Hematopoietic multipotent progenitor cell treated with erythropoietin and hydrocortisone succinate and interleukin-3 and kit ligand, for 17 days (in vitro differentiated cells): ENCODE measurements at regions not wholly inside any gene's neighbourhood (a gene's known extent, or its start where the extent isn't known, plus 50 kb on each side); places are given as distances from the start of the nearest gene placed in this dataset.

Source experiments
- DNase-seq: peaks from one replicate; pipeline ENCODE4 v3.0.0-alpha.2; 2015; ENCODE audit warnings: low spot score

- no peak for DNase-seq
Measured at GRCh38 chr1:30048905-30049304, 674.5 kb downstream of the MATN1 start.

GRCh38 chr1:30047576-30047975, 675.8 kb downstream of the MATN1 start:
- DNase-seq: no peak

DNA sequence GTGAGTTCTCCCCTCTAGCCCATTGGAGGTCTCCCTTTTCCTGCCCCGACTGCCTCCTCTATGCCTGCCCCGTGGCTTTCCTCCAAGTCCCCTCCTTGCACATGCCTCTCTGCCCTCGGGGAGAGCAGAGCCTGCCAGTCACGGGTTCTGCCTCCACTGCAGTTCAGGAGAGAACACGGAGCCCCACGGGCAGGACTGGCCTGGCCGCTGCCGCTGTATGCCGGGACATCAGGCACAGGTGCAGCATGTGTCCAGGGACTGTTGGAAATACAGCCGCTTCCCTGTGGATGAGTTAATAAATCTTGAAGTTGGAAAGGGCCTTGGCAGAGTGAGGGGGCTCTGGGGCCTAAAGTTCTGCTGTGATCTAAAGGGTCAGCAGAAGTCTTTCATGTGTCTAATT, 676.6 kb downstream of the MATN1 start:
- DNase-seq: no peak

- DNase-seq: no peak
Measured at GRCh38 chr1:30045304-30046090, 677.9 kb downstream of the MATN1 start.

DNA sequence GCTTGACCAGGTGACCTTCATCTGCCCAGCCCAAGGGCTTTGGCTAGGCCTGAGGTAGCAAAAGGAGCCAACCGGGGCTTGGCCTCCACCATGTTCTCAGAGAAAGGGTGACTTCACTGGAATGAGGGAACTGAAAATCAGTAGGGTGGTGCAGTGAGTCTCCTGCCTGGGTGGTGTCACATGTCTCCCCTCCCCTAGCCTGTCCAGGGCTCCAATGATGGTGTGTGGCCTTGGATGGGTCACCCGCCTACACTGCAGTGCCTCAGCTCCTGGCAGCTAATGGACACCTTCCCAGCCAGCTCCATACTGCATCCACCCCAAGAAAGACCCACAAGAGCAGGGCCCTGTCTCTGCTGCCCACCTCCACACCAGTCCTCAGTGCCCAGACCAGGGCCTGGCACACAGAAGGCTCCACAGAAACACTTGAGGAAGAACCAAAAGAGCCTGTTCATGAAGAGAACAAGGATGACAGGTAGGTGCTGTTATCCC, 678.7 kb downstream of the MATN1 start:
- no peak for DNase-seq

DNA sequence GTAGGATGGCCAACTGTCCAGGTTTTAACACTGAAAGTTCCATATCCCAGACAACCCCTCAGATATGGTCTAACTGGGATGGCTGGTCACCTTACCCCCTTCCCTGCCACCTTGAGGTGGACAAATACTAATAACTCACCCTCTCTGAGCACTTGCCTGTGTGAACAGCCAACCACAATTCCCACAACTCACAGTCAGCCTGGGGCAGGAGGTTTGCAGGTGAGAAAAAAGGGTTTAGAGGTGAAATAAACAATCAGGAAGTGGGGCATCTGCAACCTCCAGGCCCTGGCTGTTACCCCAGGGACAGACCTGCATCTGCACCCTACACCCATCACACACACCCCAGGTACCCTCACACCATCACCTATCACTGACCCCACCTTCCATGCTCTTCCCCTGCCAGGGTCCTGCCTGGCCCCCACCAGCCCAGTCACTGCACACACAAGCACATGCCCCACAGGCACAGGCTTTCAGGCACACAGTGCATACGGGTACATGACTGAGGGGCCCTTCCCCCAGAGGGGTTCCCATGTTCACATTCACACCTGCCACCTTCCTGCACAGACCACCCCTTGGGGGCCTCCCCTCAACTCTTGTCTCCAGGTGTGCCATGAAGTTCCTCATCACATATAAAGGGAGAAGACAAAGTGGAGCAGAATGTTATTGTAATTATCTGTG, 679.5 kb downstream of the MATN1 start:
- DNase-seq: no peak

DNA sequence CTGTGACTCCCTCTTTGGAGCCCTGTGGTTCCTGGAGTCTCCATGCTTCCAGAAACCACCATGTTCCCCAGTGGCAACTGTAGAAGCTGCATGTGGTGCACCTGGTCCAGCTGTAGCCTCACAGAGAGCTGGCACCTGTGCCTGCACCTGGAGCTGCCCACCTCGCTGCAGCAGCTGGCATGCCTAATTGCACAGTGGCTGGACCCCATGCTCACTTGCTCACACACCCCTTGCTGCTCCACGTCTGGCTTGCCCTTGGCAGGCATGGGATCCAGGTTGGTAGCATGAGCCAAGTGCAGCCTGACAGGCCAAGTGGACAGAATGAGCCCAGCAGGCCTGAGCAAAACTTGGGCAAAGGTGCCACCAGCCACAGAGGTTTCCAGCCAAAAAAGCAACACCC, 680.1 kb downstream of the MATN1 start:
- DNase-seq: no peak

DNA sequence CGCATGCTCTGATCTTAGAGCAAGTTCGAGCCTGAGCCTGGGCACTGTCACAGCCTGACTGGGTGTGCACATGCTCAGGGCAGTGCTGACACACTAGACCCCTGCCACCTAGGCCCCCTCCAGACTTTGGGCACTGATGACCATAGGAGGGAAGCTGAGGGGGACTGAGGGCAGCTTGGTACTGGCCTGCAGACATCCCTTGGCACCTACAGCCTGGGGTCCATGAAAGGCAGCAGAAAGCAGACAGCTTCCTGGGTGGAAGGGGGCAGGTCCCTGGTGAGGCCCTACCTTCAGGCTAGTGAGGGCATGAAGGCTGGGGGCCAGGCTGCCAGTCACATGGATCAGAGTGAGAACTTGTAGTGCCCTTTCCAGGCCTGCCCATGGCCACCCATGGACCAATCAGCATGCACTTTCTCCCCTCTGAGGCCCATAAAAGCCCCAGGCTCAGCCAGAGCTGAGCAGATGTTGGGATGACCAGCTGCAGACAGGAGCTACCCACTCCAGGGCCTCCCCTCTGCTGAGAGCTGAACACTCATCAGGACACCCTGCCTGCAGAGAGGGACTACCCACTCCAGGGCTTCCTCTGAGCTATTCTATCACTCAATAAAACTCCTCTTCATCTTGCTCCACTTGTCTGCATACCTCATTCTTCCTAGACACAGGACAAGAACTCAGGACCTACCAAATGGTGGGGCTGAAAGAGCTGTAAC, 680.8 kb downstream of the MATN1 start:
- no peak for DNase-seq

GRCh38 chr1:30041741-30042437, 681.5 kb downstream of the MATN1 start:
- DNase-seq: no peak

- DNase-seq: no peak
Measured at GRCh38 chr1:30040081-30041019, 683.0 kb downstream of the MATN1 start.

GRCh38 chr1:30039354-30040080, 683.9 kb downstream of the MATN1 start:
- no peak for DNase-seq

- no peak for DNase-seq
Measured at GRCh38 chr1:30038134-30039025, 685.0 kb downstream of the MATN1 start.

GRCh38 chr1:30037251-30038118, 685.9 kb downstream of the MATN1 start:
- no peak for DNase-seq

DNA sequence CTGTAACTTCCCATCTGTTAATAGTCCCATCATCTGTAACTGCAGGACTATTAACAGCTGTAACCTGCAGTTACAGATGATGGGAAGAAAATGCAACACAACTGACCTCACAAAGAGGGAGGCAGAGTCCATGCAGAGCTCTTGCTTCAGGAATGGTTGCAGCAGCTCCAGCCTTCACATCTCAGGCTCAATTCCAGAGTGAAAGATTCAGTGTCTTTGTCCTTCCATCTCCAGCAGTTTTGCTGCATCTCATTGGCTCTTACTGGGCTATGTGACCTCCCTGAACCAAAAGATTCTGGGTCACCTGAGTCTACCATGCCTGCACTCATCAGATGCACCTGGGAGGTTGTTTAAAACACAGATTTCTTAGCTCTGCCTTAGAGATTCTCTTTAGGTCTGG, 686.7 kb downstream of the MATN1 start:
- DNase-seq: no peak

DNA sequence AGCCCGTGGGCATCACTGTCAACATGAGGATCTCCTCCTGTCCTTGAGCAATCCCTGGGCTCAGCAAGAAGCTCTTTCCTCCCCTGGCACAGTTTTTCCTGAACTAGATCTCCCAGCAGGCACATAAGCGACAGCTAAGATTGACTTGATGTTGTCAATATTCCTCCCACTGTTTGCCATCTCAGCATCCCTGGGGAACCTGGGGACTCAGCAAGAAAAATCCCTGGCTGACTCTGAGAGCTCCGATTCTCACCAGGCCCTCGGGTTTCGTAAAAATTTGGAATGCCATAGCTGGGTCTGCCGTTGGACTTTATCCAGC, 687.2 kb downstream of the MATN1 start:
- DNase-seq: no peak

DNA sequence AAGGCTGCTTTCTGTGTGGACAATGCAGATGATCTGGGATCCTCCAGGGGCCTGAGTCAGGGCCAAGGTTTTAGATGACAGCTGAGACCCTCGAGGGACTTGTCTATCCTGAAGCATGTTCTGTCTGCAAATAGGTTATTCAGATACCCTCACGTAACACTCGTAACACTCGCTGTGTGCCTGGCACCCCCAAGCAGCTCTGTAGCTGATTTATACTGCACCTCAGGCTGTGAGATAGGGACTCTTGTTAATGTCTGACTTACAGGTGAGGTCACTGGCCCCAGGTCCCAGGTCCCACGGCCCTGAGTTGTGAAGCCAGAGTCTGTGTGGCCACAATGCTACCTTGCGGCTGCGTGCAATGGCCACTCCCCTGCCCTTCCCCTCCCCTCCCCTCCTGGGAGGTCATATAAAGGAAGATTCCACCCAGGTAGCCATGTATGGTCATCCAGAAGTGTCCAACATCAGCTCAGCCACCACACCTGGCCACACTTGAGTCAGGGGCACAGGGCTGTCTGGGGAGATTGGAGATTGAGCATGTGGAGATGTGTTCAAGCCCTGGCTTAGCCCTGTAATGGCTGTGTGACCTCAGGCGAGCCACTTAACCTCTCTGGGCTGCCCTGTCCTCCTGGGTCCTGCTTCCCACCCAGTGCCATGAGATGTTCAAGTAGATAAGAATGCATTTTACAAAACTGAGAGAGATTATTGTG, 687.7 kb downstream of the MATN1 start:
- DNase-seq: no peak

DNA sequence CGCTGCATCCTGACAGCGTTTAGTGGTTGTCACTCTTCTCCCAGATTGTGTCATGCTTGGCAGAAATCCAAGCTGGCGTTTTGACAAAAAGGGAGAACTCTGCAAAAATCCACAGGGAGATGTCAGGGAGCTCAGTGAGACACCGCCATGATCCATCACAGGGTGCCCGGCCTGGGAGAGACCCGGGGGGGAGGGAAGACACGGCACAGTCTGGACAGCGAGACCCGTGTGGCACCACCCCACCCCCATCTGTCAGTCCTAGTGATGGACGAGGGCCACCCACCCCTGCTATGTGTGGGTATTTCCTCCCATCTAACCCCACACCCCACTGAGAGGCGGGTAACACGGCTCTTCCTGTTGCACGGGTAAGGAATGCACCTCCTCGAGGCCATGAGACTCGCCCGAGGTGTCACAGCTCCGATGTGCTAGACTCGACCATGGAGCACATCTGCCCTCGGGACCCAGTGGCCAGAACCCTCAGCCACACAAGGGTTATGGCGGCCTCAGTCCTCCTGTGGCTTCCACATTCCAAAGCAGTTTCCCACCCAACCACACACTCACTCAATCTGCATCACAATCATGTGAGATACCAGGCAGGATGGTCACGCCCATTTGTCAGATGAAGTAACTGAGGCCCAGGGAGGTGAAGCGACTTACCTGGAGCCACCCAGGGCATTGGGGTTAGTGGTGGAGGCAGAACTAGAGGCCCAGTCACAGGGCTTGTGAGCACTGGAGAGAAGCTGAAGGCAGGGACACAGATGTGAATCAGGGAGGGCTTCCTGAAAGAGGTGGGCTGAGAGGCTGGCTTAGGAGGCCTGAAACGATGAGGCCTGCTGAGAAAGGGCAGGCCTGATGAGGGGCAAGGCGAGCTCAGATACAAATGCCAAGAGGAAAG, 688.5 kb downstream of the MATN1 start:
- no peak for DNase-seq
